Left lobe of liver (tissue), 2 donors: ENCODE measurements at regions not wholly inside any gene's neighbourhood (a gene's known extent, or its start where the extent isn't known, plus 50 kb on each side); places are given as distances from the start of the nearest gene placed in this dataset.

ENCODE experiments used
- ATAC-seq: fragments of 200-7000 bp; cut with Tn5 transposase; one replicate; pipeline ENCODE4 v1.9.1; 2020; ENCODE audit warnings: mild to moderate bottlenecking, moderate library complexity
- DNase-seq: peaks from one replicate; pipeline ENCODE4 v3.0.0-alpha.2; 2020; ENCODE audit warnings: low spot score
- donor health status: DM: no; HTN: no; CAD: no; lungs with moderate emphysema.
- donor health status: DM: no; HTN: yes; CAD: no.

GRCh38 chr2:111654829-111655228, 229.2 kb downstream of the ANAPC1 start:
- no peak for DNase-seq
- no peak for ATAC-seq

- ATAC-seq, result no peak
- DNase-seq, result no peak
Measured at GRCh38 chr2:111656436-111656835, 227.6 kb downstream of the ANAPC1 start.

GRCh38 chr2:111656894-111657293, 227.1 kb downstream of the ANAPC1 start:
- DNase-seq (peak; percentile 28), ATAC-seq (no peak)

- ATAC-seq (no peak), DNase-seq (no peak)
Measured at GRCh38 chr2:111657351-111657975, 226.5 kb downstream of the ANAPC1 start.

GRCh38 chr2:111659361-111660333, 224.3 kb downstream of the ANAPC1 start:
- ATAC-seq, result peak; percentile 92
- DNase-seq, result peak; percentile 84

- DNase-seq (no peak), ATAC-seq (no peak)
Measured at GRCh38 chr2:111660811-111661210, 223.2 kb downstream of the ANAPC1 start.

- DNase-seq (no peak), ATAC-seq (no peak)
Measured at GRCh38 chr2:111661286-111661940, 222.6 kb downstream of the ANAPC1 start.

- ATAC-seq, result no peak
- DNase-seq, result no peak
Measured at GRCh38 chr2:111662039-111662770, 221.8 kb downstream of the ANAPC1 start.

- ATAC-seq, result no peak
Measured at GRCh38 chr2:111662771-111663470, 221.1 kb downstream of the ANAPC1 start.

GRCh38 chr2:111663471-111664274, 220.3 kb downstream of the ANAPC1 start:
- ATAC-seq (no peak), DNase-seq (no peak)

More at GRCh38 chr2:111662771-111663470, 221.1 kb downstream of the ANAPC1 start:
- no peak for DNase-seq

GRCh38 chr2:111664275-111664850, 219.6 kb downstream of the ANAPC1 start:
- DNase-seq (no peak), ATAC-seq (no peak)

GRCh38 chr2:111665011-111665410, 219.0 kb downstream of the ANAPC1 start:
- no peak for ATAC-seq
- DNase-seq, result no peak

GRCh38 chr2:111665551-111666116, 218.4 kb downstream of the ANAPC1 start:
- ATAC-seq (no peak), DNase-seq (peak; percentile 14)

GRCh38 chr2:111666160-111666559, 217.8 kb downstream of the ANAPC1 start:
- no peak for ATAC-seq
- DNase-seq, result peak; percentile 12

- DNase-seq, result peak; percentile 5
- no peak for ATAC-seq
Measured at GRCh38 chr2:111667001-111667400, 217.0 kb downstream of the ANAPC1 start.

GRCh38 chr2:111667542-111668273, 216.3 kb downstream of the ANAPC1 start:
- DNase-seq (peak; percentile 42), ATAC-seq (peak; percentile 62)

- ATAC-seq (no peak), DNase-seq (peak; percentile 34)
Measured at GRCh38 chr2:111668274-111668616, 215.7 kb downstream of the ANAPC1 start.

GRCh38 chr2:111668741-111669140, 215.3 kb downstream of the ANAPC1 start:
- ATAC-seq, result no peak
- DNase-seq, result peak; percentile 26
